ENCODE measurements at regions not wholly inside any gene's neighbourhood (a gene's known extent, or its start where the extent isn't known, plus 50 kb on each side); places are given as distances from the start of the nearest gene placed in this dataset.

DNA sequence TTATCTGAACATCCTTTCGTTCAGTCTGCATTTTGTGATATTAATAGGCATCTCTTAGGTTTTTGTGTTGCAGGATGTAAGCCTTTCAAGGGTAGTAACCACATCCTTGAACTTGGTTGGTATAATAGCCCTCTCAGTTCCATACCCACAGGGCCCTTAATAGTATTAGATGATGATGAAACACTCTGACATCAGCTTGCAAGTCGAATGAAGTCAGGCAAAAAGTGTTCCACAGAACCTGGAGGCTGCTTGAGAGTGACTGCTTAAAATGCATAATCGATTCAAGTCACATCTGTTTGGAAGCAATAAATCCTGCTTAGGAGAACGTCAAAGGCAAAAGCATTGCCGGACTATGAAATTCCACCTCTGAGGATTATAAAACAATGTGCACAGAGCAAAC, 415.6 kb upstream of the KAZN start:
- TF ChIP-seq MYC (IDR thresholded peaks at IDR 0.05; ENCODE audit: low read depth, low read length): no peak
- TF ChIP-seq POLR2A (IDR thresholded peaks at IDR 0.05; ENCODE audit: low read depth, low read length): no peak
- TF ChIP-seq JUN (IDR thresholded peaks at IDR 0.05; ENCODE audit: borderline replicate concordance, insufficient read depth, insufficient read length, low read depth): no peak
- TF ChIP-seq POLR2AphosphoS5 (IDR thresholded peaks at IDR 0.05; ENCODE audit: insufficient read depth, low read depth, low read length): no peak
- no peak for TF ChIP-seq GATA2 (IDR thresholded peaks at IDR 0.05; ENCODE audit: insufficient read depth, insufficient read length, low read depth, low read length)
- TF ChIP-seq, protein P1, sequence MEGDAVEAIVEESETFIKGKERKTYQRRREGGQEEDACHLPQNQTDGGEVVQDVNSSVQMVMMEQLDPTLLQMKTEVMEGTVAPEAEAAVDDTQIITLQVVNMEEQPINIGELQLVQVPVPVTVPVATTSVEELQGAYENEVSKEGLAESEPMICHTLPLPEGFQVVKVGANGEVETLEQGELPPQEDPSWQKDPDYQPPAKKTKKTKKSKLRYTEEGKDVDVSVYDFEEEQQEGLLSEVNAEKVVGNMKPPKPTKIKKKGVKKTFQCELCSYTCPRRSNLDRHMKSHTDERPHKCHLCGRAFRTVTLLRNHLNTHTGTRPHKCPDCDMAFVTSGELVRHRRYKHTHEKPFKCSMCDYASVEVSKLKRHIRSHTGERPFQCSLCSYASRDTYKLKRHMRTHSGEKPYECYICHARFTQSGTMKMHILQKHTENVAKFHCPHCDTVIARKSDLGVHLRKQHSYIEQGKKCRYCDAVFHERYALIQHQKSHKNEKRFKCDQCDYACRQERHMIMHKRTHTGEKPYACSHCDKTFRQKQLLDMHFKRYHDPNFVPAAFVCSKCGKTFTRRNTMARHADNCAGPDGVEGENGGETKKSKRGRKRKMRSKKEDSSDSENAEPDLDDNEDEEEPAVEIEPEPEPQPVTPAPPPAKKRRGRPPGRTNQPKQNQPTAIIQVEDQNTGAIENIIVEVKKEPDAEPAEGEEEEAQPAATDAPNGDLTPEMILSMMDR (IDR thresholded peaks at IDR 0.05; ENCODE audit: extremely low read depth in 1 of 2, insufficient read depth in 1 of 2, low read depth in 1 of 2, low read length in 2 of 2): no peak
- no peak for TF ChIP-seq FOS (IDR thresholded peaks at IDR 0.05; ENCODE audit: borderline replicate concordance, insufficient read depth, low read length)
- no peak for TF ChIP-seq EZH2 (IDR thresholded peaks at IDR 0.05; ENCODE audit: borderline replicate concordance, low read depth, low read length, severe bottlenecking)
- TF ChIP-seq, protein P2, sequence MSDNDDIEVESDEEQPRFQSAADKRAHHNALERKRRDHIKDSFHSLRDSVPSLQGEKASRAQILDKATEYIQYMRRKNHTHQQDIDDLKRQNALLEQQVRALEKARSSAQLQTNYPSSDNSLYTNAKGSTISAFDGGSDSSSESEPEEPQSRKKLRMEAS (IDR thresholded peaks at IDR 0.05; ENCODE audit: insufficient read depth, insufficient read length): no peak
- no peaks in the 10 kb centered on the region for H4K20me1 ChIP-seq (replicated peaks; ENCODE audit: control insufficient read depth, extremely low read depth, insufficient read depth, low read length)
- DNase-seq (ENCODE audit: low read depth, low spot score): no peak
- H3K4me1 ChIP-seq (ENCODE audit: control insufficient read depth, extremely low read depth, insufficient read depth, low read length): no peaks in the 10 kb centered on the region
- ChIA-PET CTCF (no interaction called here), POLR2A (no interaction called here)
- H3K27ac ChIP-seq (ENCODE audit: insufficient read depth, low read depth, low read length): no peak overlapping the region
- H3K9me3 ChIP-seq (replicated peaks; ENCODE audit: control insufficient read depth, insufficient read depth, low read length): no peaks in the 10 kb centered on the region
- no peak overlapping the region for H3K4me2 ChIP-seq (ENCODE audit: insufficient read depth, low read length)
- H3K9me1 ChIP-seq (replicated peaks; ENCODE audit: control insufficient read depth, extremely low read depth, insufficient read depth, low read length): no peaks in the 10 kb centered on the region
- H2AFZ ChIP-seq (ENCODE audit: low read depth, low read length): no peak overlapping the region
- intact Hi-C loops (cut with micrococcal nuclease): no loop called here
- no peaks in the 10 kb centered on the region for H3K36me3 ChIP-seq (ENCODE audit: control insufficient read depth in 2 of 2, extremely low read depth in 1 of 2, insufficient read depth in 2 of 2, low read length in 2 of 2)
- H3K27me3 ChIP-seq (ENCODE audit: control insufficient read depth in 2 of 2, insufficient read depth in 2 of 2, low read length in 2 of 2): no peaks in the 10 kb centered on the region
- H3K4me3 ChIP-seq (replicated peaks in 1 of 3; ENCODE audit: insufficient read depth in 1 of 3, low read depth in 1 of 3, low read length in 3 of 3): no peak overlapping the region
- FAIRE-seq: no peak
- H3K79me2 ChIP-seq (ENCODE audit: control insufficient read depth, insufficient read depth, low read length): no peaks in the 10 kb centered on the region
- BruUV-seq (replicated peaks): no TSS peak
- H3K9ac ChIP-seq (replicated peaks; ENCODE audit: extremely low read depth, insufficient read depth, low read length): no peak overlapping the region
- dilution Hi-C loops (cut with MboI; ENCODE audit: extremely low pct_ligation_motif_present, low sequenced_read_pairs): no loop called here
